ENCODE measurements at regions not wholly inside any gene's neighbourhood (a gene's known extent, or its start where the extent isn't known, plus 50 kb on each side); places are given as distances from the start of the nearest gene placed in this dataset.

DNA sequence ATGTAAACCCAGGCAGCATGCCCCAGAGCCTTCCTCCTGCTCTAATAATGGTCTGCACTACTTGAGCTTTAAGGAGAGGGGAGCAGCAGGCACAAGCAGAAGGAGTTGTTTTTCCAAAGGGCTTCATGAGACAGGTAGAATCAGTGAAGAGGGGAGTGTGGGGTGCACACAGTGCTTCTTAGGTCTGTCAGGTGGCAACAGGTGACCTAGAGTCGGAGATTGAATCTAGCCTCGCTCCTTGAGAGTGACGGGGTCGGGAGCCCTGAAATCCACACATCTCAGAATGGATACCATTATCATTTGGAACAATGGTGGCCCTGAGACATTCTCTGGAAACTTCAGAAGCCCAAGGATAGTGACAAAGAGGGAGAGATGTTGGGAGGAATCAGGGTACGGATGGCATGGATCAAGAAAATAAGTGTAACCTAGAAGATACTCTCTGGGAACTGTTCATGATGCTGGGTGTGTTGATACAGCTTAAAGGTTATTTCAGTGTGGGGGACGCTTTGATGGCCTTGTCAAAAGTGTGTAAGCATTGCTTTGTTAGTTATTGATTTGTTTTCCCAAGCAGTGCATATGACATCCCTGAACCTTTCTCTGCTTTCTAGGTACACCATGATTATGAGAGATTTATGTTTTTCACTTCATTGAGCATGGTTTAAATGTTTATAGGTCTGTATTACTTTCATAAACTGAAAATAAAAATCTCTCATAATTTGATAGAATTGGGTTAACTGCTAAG is 77.8 kb upstream of the L3MBTL3 start:
- TF ChIP-seq, protein P1, sequence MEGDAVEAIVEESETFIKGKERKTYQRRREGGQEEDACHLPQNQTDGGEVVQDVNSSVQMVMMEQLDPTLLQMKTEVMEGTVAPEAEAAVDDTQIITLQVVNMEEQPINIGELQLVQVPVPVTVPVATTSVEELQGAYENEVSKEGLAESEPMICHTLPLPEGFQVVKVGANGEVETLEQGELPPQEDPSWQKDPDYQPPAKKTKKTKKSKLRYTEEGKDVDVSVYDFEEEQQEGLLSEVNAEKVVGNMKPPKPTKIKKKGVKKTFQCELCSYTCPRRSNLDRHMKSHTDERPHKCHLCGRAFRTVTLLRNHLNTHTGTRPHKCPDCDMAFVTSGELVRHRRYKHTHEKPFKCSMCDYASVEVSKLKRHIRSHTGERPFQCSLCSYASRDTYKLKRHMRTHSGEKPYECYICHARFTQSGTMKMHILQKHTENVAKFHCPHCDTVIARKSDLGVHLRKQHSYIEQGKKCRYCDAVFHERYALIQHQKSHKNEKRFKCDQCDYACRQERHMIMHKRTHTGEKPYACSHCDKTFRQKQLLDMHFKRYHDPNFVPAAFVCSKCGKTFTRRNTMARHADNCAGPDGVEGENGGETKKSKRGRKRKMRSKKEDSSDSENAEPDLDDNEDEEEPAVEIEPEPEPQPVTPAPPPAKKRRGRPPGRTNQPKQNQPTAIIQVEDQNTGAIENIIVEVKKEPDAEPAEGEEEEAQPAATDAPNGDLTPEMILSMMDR (IDR thresholded peaks at IDR 0.05 in 2 of 3, conservative IDR thresholded peaks at IDR 0.05 in 1 of 3; ENCODE audit: control insufficient read depth in 2 of 3, extremely low read depth in 1 of 3, insufficient read depth in 1 of 3, low read depth in 3 of 3, low read length in 3 of 3): no peak
- no peak for TF ChIP-seq POLR2AphosphoS5 (IDR thresholded peaks at IDR 0.05; ENCODE audit: low read length)
- TF ChIP-seq POLR2AphosphoS2 (IDR thresholded peaks at IDR 0.05; ENCODE audit: low read depth, low read length): no peak
- TF ChIP-seq, protein P2, sequence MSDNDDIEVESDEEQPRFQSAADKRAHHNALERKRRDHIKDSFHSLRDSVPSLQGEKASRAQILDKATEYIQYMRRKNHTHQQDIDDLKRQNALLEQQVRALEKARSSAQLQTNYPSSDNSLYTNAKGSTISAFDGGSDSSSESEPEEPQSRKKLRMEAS (IDR thresholded peaks at IDR 0.05; ENCODE audit: low read depth, low read length): no peak
- TF ChIP-seq PML (IDR thresholded peaks at IDR 0.05; ENCODE audit: low read length): no peak
- TF ChIP-seq TARDBP (IDR thresholded peaks at IDR 0.05; ENCODE audit: borderline replicate concordance): no peak
- TF ChIP-seq, protein P3, sequence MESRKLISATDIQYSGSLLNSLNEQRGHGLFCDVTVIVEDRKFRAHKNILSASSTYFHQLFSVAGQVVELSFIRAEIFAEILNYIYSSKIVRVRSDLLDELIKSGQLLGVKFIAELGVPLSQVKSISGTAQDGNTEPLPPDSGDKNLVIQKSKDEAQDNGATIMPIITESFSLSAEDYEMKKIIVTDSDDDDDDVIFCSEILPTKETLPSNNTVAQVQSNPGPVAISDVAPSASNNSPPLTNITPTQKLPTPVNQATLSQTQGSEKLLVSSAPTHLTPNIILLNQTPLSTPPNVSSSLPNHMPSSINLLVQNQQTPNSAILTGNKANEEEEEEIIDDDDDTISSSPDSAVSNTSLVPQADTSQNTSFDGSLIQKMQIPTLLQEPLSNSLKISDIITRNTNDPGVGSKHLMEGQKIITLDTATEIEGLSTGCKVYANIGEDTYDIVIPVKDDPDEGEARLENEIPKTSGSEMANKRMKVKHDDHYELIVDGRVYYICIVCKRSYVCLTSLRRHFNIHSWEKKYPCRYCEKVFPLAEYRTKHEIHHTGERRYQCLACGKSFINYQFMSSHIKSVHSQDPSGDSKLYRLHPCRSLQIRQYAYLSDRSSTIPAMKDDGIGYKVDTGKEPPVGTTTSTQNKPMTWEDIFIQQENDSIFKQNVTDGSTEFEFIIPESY (IDR thresholded peaks at IDR 0.05): no peak
- TF ChIP-seq RFX5 (IDR thresholded peaks at IDR 0.05; ENCODE audit: low read depth, low read length): no peak
- TF ChIP-seq CHD4 (IDR thresholded peaks at IDR 0.05): no peak
- TF ChIP-seq MXI1 (IDR thresholded peaks at IDR 0.05; ENCODE audit: low read depth, low read length): no peak
- TF ChIP-seq, protein P4, sequence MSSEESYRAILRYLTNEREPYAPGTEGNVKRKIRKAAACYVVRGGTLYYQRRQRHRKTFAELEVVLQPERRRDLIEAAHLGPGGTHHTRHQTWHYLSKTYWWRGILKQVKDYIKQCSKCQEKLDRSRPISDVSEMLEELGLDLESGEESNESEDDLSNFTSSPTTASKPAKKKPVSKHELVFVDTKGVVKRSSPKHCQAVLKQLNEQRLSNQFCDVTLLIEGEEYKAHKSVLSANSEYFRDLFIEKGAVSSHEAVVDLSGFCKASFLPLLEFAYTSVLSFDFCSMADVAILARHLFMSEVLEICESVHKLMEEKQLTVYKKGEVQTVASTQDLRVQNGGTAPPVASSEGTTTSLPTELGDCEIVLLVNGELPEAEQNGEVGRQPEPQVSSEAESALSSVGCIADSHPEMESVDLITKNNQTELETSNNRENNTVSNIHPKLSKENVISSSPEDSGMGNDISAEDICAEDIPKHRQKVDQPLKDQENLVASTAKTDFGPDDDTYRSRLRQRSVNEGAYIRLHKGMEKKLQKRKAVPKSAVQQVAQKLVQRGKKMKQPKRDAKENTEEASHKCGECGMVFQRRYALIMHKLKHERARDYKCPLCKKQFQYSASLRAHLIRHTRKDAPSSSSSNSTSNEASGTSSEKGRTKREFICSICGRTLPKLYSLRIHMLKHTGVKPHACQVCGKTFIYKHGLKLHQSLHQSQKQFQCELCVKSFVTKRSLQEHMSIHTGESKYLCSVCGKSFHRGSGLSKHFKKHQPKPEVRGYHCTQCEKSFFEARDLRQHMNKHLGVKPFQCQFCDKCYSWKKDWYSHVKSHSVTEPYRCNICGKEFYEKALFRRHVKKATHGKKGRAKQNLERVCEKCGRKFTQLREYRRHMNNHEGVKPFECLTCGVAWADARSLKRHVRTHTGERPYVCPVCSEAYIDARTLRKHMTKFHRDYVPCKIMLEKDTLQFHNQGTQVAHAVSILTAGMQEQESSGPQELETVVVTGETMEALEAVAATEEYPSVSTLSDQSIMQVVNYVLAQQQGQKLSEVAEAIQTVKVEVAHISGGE (CRISPR knock-in tag; IDR thresholded peaks at IDR 0.05): no peak
- no peak for TF ChIP-seq BHLHE40 (IDR thresholded peaks at IDR 0.05; ENCODE audit: borderline replicate concordance in 1 of 2, low read depth in 2 of 2, low read length in 1 of 2)
- TF ChIP-seq FOS (IDR thresholded peaks at IDR 0.05; ENCODE audit: borderline replicate concordance, extremely low read depth, insufficient read length): no peak
- no peak for TF ChIP-seq NFIC (IDR thresholded peaks at IDR 0.05; ENCODE audit: low read depth, low read length)

All from GM12878 (cell line).